ENCODE measurements at regions not wholly inside any gene's neighbourhood (a gene's known extent, or its start where the extent isn't known, plus 50 kb on each side); places are given as distances from the start of the nearest gene placed in this dataset.
A peak's percentile ranks its signal among the peaks of the same experiment; 100 is the strongest.

- no peaks in the 10 kb centered on the region for H3K36me3 ChIP-seq (replicated peaks)
- H3K4me3 ChIP-seq (ENCODE audit: low read depth, low read length), result no peak overlapping the region
- TF ChIP-seq CTCF (IDR thresholded peaks at IDR 0.05; ENCODE audit: low read depth, low read length, missing control alignments), result peak; percentile 34
- no peak for DNase-seq
- H3K27ac ChIP-seq, result no peak overlapping the region
- in situ Hi-C loops (cut with HindIII; ENCODE audit: low pct_ligation_motif_present, low sequenced_read_pairs), result no loop called here
- H3K27me3 ChIP-seq (replicated peaks), result no peaks in the 10 kb centered on the region
Observed at GRCh38 chr5:18314192-18314778, 680.0 kb downstream of the TAF11L14 start.

GRCh38 chr5:18321262-18321942 lies 687.1 kb downstream of the TAF11L14 start:
- TF ChIP-seq CTCF (IDR thresholded peaks at IDR 0.05; ENCODE audit: low read depth, low read length, missing control alignments), result no peak

GRCh38 chr5:18323891-18324290 lies 689.6 kb downstream of the TAF11L14 start:
- Histone ChIP-seq H3K4me3 (ENCODE audit: low read depth, low read length) (no peak overlapping the region), H3K27me3 (replicated peaks) (no peaks in the 10 kb centered on the region), H3K36me3 (replicated peaks) (no peaks in the 10 kb centered on the region), H3K27ac (no peak overlapping the region)
- no peak for TF ChIP-seq CTCF (IDR thresholded peaks at IDR 0.05; ENCODE audit: low read depth, low read length, missing control alignments)
- in situ Hi-C loops (cut with HindIII; ENCODE audit: low pct_ligation_motif_present, low sequenced_read_pairs), result no loop called here
- no peak for DNase-seq

More at GRCh38 chr5:18321262-18321942, 687.1 kb downstream of the TAF11L14 start:
- no peaks in the 10 kb centered on the region for H3K36me3 ChIP-seq (replicated peaks)
- no peaks in the 10 kb centered on the region for H3K27me3 ChIP-seq (replicated peaks)
- H3K4me3 ChIP-seq (ENCODE audit: low read depth, low read length), result no peak overlapping the region
- in situ Hi-C loops (cut with HindIII; ENCODE audit: low pct_ligation_motif_present, low sequenced_read_pairs), result no loop called here
- no peak overlapping the region for H3K27ac ChIP-seq
- no peak for DNase-seq

- H3K36me3 ChIP-seq (replicated peaks), result no peaks in the 10 kb centered on the region
- no peak for TF ChIP-seq CTCF (IDR thresholded peaks at IDR 0.05; ENCODE audit: low read depth, low read length, missing control alignments)
- in situ Hi-C loops (cut with HindIII; ENCODE audit: low pct_ligation_motif_present, low sequenced_read_pairs), result no loop called here
- H3K27ac ChIP-seq, result no peak overlapping the region
- no peak overlapping the region for H3K4me3 ChIP-seq (ENCODE audit: low read depth, low read length)
- H3K27me3 ChIP-seq (replicated peaks), result no peaks in the 10 kb centered on the region
- DNase-seq, result peak; percentile 1
Observed at GRCh38 chr5:18325431-18325830, 691.2 kb downstream of the TAF11L14 start.

- in situ Hi-C loops (cut with HindIII; ENCODE audit: low pct_ligation_motif_present, low sequenced_read_pairs), result no loop called here
- Histone ChIP-seq H3K27me3 (replicated peaks) (no peaks in the 10 kb centered on the region), H3K36me3 (replicated peaks) (no peaks in the 10 kb centered on the region), H3K4me3 (ENCODE audit: low read depth, low read length) (no peak overlapping the region), H3K27ac (no peak overlapping the region)
- peak; percentile 44 for DNase-seq
- TF ChIP-seq CTCF (IDR thresholded peaks at IDR 0.05; ENCODE audit: low read depth, low read length, missing control alignments), result no peak
Observed at GRCh38 chr5:18329328-18329727, 695.1 kb downstream of the TAF11L14 start.
